ENCODE measurements at regions not wholly inside any gene's neighbourhood (a gene's known extent, or its start where the extent isn't known, plus 50 kb on each side); places are given as distances from the start of the nearest gene placed in this dataset.

DNA sequence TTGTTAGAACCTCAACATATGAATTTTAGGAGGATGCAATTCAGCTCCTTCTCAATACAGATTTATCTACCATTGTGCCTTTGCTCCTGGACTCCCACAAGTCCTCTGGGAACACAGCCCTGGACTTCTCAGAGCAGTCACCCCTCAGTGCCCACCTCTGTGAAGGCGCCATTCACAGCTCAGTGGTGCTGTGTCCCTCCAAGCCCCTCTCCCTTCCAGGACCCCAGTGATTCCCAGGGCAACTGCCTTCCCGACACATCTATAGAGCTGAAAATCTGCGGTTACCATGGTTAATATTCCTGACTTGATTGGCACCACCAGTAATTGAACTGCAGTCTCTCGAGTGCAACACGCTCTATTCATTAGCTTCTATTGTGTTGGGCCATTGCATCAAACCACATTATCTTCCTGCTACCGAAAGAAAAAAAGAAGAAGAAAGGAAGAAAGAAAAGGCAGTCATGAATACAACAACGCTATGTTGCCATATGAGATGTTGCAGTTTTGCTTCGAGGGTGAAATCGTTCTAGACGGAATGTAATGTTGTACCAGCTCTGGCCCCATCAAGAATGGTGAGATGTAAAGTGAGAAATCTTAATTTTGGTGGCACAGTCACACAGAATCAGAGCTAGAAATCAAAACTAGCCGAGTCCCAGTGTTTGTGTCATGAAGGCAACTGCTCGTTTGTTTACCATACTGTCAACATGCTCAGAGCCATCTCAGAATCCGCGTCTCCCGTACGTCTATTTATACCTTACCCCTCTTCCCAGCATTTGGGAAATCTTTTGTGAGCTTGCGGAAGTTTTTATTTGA, 524.0 kb upstream of the ID2 start:
- DNase-seq, result no peak

GRCh38 chr2:8158711-8159110, 523.1 kb upstream of the ID2 start:
- DNase-seq, result no peak

DNA sequence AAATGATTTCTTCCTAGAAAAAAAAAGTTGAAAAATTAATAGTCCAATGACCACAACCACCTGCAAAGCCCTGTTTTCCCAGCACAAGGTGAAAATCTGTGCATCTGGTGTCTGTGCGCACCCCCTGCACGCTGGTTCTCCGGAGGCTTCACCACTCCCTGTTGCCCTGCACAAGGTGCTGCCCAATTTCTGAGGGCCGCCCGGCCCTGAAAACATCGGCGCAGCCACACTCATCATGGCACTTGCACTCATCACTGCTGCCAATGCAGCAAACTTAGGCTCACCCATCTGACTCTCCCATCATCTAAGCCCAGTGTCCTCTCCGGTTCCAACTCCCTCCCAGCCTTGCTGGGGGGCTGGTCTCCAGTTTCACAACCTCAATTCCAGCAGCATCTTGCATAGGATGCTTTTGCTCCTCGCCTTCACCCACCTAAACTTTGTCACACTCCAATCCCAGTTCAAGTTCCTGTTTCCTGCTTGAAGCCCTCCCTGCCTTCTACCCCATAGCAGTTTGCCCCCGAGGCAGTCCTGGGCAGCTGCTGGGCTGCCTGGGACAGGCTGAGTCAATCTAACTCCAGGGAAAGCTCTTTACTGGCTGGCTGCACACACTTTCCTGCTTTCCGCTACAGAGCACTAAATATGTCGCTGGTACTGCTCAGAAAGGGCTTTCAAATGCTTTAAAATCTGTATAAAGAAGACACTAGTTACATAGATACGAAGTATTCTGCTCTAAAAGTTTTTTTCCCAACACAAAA, 522.5 kb upstream of the ID2 start:
- DNase-seq, result no peak

- no peak for DNase-seq
Observed at GRCh38 chr2:8159966-8160603, 521.8 kb upstream of the ID2 start.

DNA sequence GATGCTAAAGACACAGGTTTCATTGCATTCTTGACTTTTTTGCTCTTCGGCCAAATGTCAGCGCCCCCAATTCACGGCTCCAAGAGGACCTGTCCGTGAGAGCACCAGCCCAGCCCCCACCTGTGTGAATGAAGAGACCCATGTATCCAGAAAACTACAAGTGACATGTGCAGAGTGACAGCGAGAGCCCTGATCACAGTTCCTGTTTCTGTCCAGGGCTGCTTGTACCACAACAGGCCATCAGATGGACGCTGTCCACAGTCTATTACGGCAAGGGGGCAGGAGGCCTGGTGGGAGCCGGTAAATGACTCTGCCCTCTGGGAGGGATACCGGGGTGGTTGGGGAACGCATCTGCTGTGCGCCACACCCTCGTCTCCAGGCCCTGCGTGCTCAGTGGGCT, 520.9 kb upstream of the ID2 start:
- no peak for DNase-seq

GRCh38 chr2:8162552-8162951, 519.3 kb upstream of the ID2 start:
- no peak for DNase-seq

DNA sequence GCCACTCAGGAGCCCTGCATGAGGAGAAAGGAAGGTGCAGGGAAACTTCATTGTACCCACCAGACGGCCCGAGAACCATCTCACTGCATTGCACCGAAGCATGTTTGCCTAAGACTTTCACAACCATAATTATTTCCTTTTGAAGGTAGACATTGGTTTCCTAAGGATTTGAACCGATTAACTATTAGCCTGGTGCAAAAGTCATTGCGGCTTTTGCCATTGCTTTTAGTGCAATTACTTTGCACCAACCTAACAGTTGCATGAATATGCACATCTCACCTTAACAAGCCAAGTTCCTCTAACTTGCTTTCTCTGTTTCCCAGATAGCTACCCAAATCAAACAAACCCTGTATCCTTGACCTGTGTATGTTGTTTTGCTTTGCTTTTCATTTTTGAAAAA, 516.3 kb upstream of the ID2 start:
- no peak for DNase-seq

- DNase-seq, result no peak
Observed at GRCh38 chr2:8168022-8168717, 513.7 kb upstream of the ID2 start.

DNA sequence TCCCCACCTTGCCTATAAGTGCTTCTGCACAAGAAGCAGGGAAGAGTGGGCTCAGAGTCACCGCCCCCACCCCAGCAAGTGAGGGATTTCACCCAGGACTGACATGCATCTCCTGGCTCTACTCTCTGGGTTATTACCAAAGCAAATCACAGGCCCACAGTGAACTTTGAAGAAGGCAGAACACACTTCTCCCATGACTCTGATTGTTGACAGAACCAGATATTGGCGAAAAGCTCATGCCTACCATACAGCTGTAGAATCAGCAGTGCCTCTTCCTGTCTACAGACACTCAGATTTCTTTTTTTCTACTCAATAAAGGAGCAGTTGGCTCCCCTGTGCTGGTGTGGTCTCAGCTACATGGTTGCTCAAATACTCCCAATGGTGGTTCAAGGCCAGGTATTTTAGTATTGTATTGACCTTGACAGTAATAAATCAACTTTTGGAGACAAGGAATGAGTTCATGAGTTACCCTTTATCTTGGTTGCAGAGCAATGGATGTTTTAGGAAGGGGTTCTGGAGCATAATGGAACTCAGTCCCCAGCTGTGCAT, 512.9 kb upstream of the ID2 start:
- no peak for DNase-seq

- no peak for DNase-seq
Observed at GRCh38 chr2:8169443-8169842, 512.4 kb upstream of the ID2 start.

- no peak for DNase-seq
Observed at GRCh38 chr2:8170552-8171327, 511.1 kb upstream of the ID2 start.

GRCh38 chr2:8171608-8172007, 510.2 kb upstream of the ID2 start:
- DNase-seq, result no peak

GRCh38 chr2:8172661-8173060, 509.2 kb upstream of the ID2 start:
- DNase-seq, result no peak

- DNase-seq, result no peak
Observed at GRCh38 chr2:8174641-8175257, 507.1 kb upstream of the ID2 start.

DNA sequence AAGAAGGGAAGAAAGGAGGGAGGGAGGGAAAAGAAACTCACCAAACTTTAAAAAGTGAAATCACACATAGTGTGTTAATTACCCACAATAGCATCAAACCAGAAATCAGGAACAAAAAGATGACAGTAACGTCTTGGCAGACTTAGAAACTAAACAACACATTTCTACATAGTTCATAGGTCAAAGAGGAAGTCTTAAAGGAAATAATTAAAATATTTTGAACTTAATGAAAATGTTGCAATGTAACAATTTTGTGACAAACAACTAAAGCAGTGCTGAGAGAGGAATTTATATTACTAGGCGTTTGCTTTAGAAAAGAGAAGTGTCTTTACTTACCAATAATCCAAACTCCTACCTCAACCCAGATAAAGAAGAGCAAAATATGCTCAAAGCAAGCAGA, 505.0 kb upstream of the ID2 start:
- no peak for DNase-seq

DNA sequence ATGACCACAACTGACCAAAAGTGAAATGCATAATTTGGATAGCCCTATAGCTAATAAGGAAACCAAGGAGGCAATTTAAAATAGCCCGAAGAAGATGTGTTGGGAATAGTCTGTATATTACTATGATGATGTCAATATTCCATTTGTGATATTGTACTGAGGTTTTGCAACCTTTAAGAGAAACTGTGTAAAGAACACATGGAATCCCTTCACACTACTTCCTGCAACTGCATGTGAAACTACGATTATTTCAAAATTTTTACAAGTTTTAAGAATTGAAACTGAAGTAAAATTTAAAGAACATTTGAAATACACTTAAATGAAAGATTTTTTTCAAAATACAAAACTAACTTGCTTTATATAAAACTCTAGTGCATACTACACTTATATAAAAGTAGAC, 504.3 kb upstream of the ID2 start:
- DNase-seq, result no peak

- no peak for DNase-seq
Observed at GRCh38 chr2:8178911-8179310, 502.9 kb upstream of the ID2 start.

GRCh38 chr2:8189316-8189715, 492.5 kb upstream of the ID2 start:
- DNase-seq, result no peak

DNA sequence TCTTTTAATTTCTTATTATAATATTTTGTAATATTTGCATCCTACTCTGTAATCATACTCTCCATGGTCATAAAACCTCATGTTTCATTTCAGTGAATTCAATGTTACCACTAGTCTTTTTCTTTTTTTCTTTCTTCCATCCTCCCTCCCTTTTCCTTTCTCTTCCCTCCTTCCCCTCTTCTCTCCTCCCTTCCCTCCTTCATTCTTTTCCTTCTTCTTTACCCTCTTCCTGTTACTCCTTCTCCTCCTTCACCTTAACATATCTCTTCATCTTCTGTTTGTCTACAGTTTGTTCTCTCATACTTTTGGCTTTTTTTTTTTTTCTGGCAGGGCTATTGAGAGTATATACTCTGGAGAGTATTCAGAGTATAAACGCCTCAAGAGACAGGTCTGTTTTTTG, 491.6 kb upstream of the ID2 start:
- DNase-seq, result no peak

DNA sequence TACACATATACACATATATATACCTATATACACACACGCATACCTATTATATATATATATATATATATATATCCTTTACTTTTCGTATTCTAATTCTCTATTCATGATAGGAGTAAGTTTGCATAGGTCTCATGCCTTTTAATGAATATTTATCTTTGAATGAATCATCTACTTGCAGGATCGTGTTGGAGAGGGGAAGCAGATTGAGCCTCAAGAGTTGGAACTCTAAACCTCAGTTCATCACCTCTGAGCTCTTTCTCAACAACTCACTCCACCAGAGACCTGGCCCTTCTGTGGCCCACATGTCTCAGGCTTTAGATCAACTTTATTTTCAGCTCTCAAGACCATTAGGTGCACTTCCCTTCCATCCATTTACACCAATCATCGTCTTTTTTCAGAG, 490.4 kb upstream of the ID2 start:
- no peak for DNase-seq

GRCh38 chr2:8193146-8193545, 488.7 kb upstream of the ID2 start:
- DNase-seq, result no peak
